GM18861 (cell line): ENCODE measurements at regions not wholly inside any gene's neighbourhood (a gene's known extent, or its start where the extent isn't known, plus 50 kb on each side); places are given as distances from the start of the nearest gene placed in this dataset.
"Not testable (repeated sequence)": the region's sequence is repeated elsewhere in the genome, so short reads cannot be mapped to it uniquely, and the experiment has no call there.

Source experiments
- ATAC-seq: cut with Tn5 transposase; IDR thresholded peaks from one replicate; pipeline ENCODE4 v1.9.1; 2021; ENCODE audit not compliant: unreplicated experiment

- no peak for ATAC-seq
Measured at GRCh38 chr20:4322499-4322898, 73.4 kb upstream of the ADRA1D start.

GRCh38 chr20:4320291-4320690 is 71.2 kb upstream of the ADRA1D start:
- ATAC-seq = no peak

- ATAC-seq = no peak
Measured at GRCh38 chr20:4318891-4319290, 69.8 kb upstream of the ADRA1D start.

- ATAC-seq = not testable (repeated sequence)
Measured at GRCh38 chr20:4310616-4311015, 61.5 kb upstream of the ADRA1D start.

GRCh38 chr20:4306206-4306605 is 57.1 kb upstream of the ADRA1D start:
- ATAC-seq = no peak

GRCh38 chr20:4305091-4305490 is 56.0 kb upstream of the ADRA1D start:
- no peak for ATAC-seq

GRCh38 chr20:4304601-4305000 is 55.5 kb upstream of the ADRA1D start:
- no peak for ATAC-seq

- ATAC-seq = no peak
Measured at GRCh38 chr20:4303136-4303535, 54.0 kb upstream of the ADRA1D start.

GRCh38 chr20:4300921-4301320 is 51.8 kb upstream of the ADRA1D start:
- ATAC-seq = no peak

GRCh38 chr20:4300401-4300800 is 51.3 kb upstream of the ADRA1D start:
- no peak for ATAC-seq

- no peak for ATAC-seq
Measured at GRCh38 chr20:4299773-4300172, 50.7 kb upstream of the ADRA1D start.

GRCh38 chr20:4299216-4299615 is 50.1 kb upstream of the ADRA1D start:
- ATAC-seq = no peak
